HG02798 (cell line): ENCODE measurements at regions not wholly inside any gene's neighbourhood (a gene's known extent, or its start where the extent isn't known, plus 50 kb on each side); places are given as distances from the start of the nearest gene placed in this dataset.

Experiments
- ATAC-seq: cut with Tn5 transposase; IDR thresholded peaks from one replicate; pipeline ENCODE4 v1.9.1; 2021; ENCODE audit warnings: mild to moderate bottlenecking; ENCODE audit not compliant: unreplicated experiment, poor library complexity

DNA sequence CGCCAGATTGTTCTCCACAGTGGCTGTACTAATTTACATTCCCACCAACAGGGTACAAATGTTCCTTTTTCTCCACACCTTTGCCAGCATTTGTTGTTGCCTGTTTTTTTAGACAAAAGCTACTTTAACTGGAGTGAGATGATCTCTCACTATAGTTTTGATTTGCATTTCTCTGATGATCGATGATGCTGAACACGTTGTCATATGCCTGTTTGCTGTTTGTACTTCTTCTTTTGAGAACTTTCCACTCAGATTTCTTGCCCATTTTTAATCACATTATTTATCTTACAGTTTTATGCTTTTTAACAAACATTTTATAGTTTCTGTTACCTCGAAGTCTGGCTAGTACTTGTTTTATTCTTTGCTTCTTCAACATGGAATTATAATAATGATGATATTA is 643.7 kb upstream of the ALCAM start:
- no peak for ATAC-seq

DNA sequence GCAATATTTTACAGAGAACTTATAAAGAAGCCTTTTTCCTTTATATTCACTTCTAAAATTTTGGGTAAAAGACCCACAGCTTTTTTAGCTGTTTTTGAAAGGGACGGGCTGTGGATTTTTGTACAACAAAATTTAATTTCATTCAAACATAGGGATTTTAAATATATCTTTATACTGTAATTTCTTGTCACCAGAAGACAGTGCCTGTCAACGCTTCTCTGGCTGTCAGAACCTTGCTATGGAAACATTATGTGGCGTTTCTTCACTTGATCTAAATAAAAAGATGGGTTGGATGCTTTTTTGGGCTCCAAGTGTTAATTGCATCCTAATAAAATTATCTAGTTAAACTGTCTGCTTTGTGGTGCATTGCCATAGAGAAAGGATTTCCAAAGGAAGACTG is 635.6 kb upstream of the ALCAM start:
- no peak for ATAC-seq

DNA sequence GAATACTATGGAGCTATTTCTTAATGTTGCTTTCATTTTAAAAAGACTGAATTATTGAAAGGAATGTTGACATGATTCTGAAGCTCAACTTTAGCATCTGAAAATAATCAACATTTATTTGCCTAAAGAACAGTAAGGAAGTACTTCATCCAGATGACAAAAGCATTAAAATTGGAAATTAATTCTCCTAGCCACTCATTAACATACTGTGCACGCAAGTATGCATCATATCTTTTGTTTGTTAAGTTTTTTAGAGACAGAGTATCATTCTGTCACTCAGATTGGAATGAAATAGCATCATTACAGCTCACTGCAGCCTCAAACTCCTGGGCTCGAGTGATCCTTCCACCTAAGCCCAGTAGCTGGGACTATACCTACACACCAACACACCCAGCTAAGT is 632.1 kb upstream of the ALCAM start:
- no peak for ATAC-seq

- ATAC-seq: no peak
Observed at GRCh38 chr3:104735691-104736090, 631.0 kb upstream of the ALCAM start.

DNA sequence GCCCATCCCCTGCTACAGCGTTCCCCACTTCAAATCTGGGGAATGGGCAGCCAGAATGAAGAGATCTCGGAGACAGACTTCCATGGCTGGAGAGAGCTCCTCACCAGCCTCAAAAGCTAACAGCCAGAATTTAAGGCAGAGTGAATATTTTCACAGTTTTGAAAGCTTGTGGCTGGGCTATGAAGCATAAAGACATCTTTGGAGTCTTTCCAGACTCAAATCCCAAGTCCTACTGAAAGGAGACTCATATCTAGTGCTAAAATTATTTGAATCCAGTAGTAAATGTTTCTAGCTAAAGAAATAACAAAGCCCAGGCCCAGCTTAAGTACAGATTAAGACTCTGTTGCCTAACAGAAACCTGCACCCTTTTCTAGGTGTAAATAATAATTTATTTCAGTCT is 628.4 kb upstream of the ALCAM start:
- ATAC-seq: no peak

- ATAC-seq: no peak
Observed at GRCh38 chr3:104740874-104741379, 625.8 kb upstream of the ALCAM start.

DNA sequence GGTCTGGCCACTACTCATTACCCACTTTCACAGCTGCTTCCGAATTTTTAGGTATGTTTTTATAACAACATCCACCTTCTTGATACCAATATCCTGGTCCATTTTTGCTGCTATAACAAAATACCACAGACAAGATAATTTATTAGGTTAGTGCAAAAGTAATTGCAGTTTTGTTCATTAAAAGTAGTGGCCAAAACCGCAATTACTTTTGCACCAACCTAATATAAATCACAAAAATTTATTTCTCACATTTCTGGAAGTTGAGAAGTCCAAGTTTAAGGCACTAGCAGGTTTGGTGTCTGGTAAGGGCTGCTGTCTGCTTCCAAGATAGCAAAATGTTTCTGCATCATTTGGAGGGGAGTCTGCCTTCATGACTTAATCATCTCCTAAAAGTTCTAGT is 624.7 kb upstream of the ALCAM start:
- ATAC-seq: no peak

DNA sequence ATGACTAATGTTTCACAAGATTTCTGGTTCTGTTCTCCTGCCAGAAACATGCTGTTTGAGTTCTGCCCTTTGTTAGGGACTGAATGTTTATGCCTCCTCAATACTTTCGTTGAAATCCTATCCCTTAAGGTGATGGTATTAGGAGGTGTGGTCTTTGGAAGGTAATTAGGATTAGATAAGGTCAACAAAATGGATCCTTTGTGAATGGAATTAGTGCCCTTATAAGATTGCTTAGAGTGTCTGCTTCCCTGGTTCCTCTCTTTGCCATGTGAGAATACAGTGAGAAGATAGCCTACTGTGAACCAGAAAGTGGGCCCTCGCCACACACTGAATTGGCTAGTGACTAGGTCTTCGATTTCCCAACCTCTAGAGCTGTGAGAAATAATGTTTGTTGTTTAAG is 621.4 kb upstream of the ALCAM start:
- ATAC-seq: no peak

- no peak for ATAC-seq
Observed at GRCh38 chr3:104746056-104746455, 620.7 kb upstream of the ALCAM start.

- no peak for ATAC-seq
Observed at GRCh38 chr3:104750581-104750980, 616.1 kb upstream of the ALCAM start.

GRCh38 chr3:104755791-104756190 is 610.9 kb upstream of the ALCAM start:
- no peak for ATAC-seq

GRCh38 chr3:104763007-104763406 is 603.7 kb upstream of the ALCAM start:
- ATAC-seq: no peak

GRCh38 chr3:104764496-104764895 is 602.2 kb upstream of the ALCAM start:
- ATAC-seq: no peak

DNA sequence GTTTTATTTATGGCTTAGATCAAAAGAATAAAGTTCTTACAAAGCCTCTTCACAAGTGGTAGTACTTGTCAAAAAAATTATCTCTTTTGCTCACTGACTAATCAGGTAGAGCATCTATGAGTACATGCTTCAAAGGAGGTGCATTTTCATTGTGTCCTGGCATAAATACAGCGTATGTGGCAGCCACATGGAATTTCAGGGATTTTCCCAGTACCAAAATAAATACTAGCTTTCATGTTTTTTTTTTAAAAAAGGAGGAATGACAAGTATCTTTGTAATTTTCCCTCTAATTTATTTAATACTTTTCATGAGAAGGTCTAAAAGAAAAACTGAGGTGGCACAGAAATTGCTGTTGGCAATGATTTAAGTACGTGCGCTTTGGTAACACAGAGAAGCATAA is 597.8 kb upstream of the ALCAM start:
- ATAC-seq: no peak

DNA sequence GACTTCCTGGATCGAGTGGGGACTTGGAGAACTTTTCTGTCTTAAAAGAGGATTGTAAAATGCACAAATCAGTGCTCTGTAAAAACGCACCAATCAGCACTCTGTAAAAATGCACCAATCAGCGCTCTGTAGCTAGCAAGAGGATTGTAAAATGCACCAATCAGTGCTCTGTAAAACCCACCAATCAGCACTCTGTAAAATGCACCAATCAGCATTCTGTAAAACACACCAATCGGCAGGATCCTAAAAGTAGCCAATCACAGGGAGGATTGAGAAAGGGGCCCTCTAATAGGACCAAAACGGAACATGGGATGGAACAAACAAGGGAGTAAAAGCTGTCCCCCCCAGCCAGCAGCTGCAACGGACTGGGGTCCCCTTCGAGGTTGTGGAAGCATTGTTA is 587.4 kb upstream of the ALCAM start:
- no peak for ATAC-seq

DNA sequence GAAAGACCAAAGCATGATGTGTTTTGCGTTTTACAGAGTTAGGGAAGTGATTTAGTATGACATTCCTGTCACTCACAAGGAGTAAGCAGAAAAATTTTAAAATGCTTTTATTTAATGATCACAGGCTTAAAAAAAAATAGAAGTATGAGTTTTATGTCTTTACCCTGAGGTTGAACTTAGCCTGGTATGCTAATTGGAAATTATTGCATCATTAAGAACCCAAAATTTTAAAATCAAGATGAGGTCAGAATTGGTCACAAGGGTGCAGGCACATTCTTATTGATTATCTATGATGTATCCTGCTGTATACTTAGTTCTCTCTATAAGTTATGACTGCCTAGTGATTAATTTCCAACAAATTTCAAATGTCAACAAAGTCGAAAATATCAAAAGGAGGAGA is 585.6 kb upstream of the ALCAM start:
- no peak for ATAC-seq

DNA sequence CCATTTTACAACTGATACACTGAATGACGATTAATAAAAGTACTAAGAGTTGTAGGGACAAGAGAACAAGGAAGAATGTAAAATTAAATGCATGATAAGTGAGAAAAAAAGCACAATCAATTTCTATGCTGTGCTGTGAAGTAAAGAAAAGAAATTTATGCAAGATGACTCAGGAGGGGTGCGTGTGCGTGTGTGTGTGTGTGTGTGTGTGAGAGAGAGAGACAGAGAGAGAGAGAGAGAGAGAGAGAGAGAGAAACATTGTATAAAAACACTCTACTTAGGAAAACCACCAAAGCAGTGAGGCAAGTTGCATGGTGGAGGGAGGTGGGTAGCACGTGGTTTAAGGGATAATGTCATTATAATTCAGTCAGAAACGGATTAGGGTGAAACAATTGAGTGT is 580.8 kb upstream of the ALCAM start:
- ATAC-seq: no peak

GRCh38 chr3:104787306-104787705 is 579.4 kb upstream of the ALCAM start:
- ATAC-seq: no peak

- ATAC-seq: no peak
Observed at GRCh38 chr3:104788807-104789206, 577.9 kb upstream of the ALCAM start.

DNA sequence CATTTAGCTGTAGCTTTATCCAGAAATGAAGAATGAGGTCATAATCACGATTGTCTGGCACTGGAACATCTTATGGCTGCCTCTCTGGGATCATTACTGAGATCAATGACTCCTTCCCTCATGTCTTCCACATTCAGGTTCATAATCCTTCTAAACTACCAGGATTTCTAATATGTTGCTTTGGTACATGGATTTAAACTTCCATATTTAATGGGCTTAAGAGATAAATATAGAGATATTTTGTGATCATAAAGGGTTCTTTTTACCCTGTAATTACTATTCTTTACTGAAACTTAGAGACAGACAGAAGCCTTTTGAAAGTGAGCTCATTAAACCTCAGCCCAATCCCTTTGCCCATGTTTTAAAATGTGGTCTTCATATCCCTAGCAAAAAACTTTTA is 575.4 kb upstream of the ALCAM start:
- no peak for ATAC-seq

DNA sequence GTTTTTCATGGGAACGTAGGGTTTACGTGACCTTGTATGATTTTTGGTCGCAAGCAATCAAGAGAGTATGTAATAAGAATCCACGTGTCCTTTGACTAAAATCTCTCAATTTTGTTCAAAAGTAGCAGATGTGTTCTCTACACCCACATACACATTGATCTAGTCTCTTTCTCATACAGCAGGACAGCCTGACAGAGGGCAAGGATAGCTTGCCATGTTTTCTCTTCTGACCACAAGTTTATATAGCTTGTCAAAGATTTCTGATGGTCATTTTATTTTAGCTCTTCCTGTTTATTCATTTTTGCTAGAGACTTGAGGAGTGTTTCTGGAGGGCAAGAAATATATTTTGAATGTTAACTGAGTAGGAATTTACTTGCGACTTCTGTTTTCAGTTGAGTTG is 570.2 kb upstream of the ALCAM start:
- no peak for ATAC-seq

DNA sequence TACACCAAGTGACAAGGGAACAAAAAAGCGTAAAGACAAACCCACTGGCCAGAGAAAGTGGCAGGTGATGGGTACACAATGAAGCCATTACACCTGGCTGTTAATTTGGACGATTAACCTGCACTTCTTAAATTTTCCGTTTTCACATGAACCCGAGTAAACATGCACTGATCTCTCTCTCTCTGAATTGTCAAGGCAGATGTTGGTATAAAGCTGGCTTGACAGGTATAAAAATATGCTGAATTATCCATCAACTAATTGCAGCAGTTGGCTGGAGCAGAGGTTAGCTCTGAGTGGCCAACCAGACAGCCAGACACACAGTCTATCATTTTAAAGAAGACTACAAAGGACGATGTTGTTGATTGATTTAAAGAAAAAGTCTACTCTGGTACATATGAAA is 561.7 kb upstream of the ALCAM start:
- no peak for ATAC-seq

DNA sequence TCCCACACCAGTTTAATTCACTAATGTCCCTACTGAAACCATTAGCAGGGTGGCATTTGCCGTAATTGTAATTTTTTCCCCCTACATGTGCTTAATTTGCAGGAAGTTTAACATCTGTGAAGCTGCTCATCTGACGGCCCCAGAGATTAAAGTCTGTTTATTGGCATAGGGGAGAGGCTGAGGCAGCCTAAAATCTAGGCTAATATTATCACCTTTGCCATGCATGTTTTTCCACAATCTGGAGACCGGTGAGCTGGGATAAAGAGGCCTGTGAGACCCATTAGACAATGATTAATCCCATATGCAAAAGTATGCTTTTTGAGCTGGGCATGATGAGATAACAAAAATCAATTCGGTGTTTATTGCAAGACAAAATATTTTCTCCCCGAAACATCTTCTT is 561.2 kb upstream of the ALCAM start:
- ATAC-seq: no peak
